ENCODE measurements at regions not wholly inside any gene's neighbourhood (a gene's known extent, or its start where the extent isn't known, plus 50 kb on each side); places are given as distances from the start of the nearest gene placed in this dataset.
"Not testable (repeated sequence)": the region's sequence is repeated elsewhere in the genome, so short reads cannot be mapped to it uniquely, and the experiment has no call there.

DNA sequence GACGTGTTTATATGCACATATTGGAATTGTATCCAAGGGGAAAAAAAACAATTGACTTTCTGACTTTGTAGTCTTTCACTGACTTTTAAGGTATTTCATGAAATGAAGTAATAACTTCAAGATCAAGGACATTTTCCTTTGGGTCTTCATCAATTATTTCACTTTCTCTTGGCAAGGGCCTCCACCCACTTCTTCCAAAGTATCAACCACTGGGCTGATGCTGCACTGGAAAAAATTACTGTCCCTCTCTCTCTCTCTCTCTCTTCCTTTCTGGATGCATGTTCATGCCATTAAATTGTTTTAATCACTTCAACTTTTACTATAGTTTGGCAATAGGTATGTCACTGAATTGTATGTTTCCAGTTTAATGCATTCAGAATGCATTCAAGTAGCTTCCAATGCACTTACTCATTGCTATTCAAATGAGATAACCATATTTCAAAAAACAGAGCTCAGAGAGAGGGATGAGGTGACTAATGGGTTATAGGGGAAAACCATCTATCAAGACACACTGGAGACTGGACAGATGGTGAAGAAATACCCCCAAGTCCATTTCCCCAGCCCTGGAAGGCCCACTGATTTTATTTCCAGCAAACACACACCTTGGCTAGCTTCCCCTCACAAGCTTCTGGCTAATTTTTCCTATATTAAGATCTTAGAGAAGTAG lies 585.3 kb downstream of the EBF1 start:
- FAIRE-seq = no peak

GRCh38 chr5:158513490-158514318 lies 586.0 kb downstream of the EBF1 start:
- FAIRE-seq = no peak

DNA sequence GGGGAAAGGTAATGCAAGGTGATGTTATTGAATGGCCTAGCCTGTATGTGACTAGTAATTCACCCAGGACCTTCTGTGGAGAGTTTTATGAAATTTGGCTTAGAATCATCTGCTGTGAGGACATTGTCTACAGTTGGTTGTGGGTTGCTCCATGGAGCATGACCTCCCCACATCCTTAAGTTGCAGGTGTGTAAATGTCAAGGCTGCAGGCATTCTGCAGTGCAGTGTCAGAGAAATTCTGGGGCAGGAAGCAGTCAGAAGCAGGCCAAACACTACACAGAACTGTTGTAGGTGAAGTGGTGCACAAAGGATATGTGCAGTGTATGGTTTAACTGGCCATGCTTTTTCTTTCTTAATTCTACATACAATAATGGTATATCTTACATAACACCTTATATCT lies 588.3 kb downstream of the EBF1 start:
- no peak for FAIRE-seq

GRCh38 chr5:158510479-158510878 lies 589.2 kb downstream of the EBF1 start:
- no peak for FAIRE-seq

- FAIRE-seq = no peak
Measured at GRCh38 chr5:158506648-158507047, 593.1 kb downstream of the EBF1 start.

- FAIRE-seq = no peak
Measured at GRCh38 chr5:158502686-158503085, 597.0 kb downstream of the EBF1 start.

DNA sequence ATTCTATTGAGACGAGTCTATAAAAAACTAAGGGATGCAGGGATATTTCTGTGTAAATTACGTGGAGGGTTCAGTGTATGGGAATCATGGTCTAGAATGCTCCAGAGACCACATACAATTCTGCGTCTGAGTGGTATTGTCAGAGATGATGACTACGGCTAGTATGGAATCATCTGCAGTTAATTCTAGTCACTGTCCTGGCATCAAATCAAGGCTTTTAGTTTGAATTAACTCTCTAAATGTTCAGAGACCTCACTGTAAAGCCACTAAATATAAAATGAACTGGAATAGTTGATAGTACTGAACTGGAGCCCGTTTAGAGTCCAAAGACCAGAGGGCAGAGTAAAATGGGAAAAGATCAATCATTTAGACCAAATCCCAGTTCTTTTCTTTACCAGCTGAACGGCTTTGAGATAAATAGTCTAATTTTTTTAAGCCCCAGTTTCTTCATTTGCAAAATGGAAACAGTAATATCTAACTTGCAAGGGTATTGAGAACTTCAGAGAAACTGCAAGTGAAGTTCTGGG lies 599.8 kb downstream of the EBF1 start:
- no peak for FAIRE-seq

DNA sequence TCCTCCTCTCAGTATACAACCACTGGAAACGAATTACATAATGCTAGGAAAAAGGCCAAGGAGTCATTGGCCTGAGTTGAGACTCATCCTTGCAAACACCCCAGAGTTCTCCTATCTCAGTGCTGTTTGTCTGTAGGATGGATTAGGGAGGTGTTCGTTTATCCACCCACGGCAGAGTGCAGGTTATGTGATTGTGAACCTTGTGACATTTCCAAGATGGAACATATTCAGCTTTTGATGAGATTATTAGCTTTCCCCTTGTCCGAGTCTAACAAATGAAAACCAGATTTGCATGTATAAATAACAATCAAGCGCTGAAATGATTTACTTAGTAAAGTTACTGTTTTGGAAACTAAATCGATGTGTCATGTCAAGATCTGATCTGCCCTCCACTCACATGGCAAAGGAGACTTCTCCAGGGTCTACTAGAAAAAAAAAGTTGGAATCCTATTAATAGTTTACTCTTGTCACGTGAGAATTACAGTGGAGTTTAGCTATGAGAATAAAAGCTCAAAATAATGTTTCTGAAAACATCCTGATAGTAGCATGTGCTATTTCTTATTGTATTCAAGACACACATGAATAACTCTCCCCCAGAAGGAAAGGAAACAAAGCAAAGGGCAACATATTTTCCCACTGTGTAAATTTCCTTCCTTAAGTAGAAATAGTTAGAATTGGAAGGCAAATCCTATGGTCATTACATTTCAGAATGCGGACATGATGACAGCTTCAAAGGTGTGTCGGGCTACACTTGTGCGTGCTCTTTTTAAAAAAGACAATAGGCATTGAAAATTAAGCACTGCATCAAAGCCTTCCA lies 600.4 kb downstream of the EBF1 start:
- no peak for FAIRE-seq

- FAIRE-seq = no peak
Measured at GRCh38 chr5:158496624-158497023, 603.1 kb downstream of the EBF1 start.

- no peak for FAIRE-seq
Measured at GRCh38 chr5:158494541-158494940, 605.2 kb downstream of the EBF1 start.

DNA sequence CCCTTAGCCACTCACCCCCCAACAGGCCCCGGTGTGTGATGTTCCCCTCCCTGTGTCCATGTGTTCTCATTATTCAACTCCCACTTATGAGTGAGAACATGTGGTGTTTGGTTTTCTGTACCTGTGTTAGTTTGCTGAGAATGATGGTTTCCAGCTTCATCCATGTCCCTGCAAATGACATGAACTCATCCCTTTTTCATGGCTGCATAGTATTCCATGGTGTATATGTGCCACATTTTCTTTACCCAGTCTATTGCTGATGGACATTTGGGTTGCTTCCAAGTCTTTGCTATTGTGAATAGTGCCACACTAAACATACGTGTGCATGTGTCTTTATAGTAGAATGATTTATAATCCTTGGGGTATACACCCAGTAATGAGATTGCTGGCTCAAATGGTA lies 605.7 kb downstream of the EBF1 start:
- FAIRE-seq = not testable (repeated sequence)

GRCh38 chr5:158492841-158493242 lies 606.9 kb downstream of the EBF1 start:
- FAIRE-seq = no peak

DNA sequence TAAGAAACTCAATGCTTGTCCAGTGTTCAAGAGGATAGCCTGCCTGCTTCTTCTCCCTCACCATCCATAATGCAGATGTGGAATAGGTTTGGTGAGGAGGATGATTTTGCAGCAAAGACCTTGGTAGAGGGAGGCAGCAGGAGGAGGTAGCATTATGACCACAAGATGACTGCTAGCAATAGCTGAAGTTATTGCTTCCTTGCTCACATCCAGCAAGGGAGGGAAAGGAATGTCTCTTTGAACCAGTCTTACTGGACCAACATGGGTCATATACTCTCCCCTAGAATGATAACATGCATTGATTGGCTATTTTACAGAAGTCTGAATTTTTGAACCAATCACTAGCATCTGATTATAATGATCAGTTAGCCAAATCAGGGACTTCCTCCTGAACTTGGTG lies 607.6 kb downstream of the EBF1 start:
- no peak for FAIRE-seq

DNA sequence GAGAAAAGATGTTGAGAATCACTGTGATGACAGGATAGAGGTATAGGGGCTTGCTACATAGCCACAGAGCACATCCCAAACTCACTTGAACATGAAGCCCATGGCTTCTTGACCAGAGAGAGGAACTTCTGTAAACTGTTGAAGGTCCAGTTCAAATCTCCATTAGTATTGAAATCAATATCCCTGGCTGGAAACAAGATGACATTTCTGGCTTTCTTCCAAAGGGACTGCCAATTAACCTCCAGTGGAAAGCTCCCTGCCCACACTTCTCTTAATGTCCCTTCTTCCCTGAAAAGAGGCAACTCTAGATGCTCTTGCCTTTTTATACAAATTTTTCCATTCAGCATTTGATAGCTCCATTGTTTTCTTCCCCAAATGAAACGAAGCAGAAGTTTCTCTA lies 612.1 kb downstream of the EBF1 start:
- no peak for FAIRE-seq

GRCh38 chr5:158487156-158487555 lies 612.6 kb downstream of the EBF1 start:
- no peak for FAIRE-seq

DNA sequence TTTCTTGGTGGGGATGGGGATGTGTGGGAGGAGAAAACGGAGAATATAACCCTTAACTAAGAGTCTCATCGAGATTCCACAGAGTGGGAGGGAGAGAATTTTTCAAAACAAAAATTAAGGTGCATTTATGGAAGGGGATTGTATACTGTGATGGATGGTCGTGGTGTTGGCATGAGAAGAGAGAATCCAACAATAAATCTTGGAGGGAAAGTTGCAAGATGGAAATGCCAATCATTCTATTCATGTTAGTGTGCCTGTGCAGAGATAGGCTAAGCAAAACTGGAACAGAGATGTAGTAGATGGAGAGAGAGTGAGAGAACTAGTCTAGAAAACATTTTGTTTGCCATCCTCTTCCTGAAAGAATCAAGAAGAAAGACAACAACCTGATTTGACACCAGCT lies 613.1 kb downstream of the EBF1 start:
- FAIRE-seq = no peak

DNA sequence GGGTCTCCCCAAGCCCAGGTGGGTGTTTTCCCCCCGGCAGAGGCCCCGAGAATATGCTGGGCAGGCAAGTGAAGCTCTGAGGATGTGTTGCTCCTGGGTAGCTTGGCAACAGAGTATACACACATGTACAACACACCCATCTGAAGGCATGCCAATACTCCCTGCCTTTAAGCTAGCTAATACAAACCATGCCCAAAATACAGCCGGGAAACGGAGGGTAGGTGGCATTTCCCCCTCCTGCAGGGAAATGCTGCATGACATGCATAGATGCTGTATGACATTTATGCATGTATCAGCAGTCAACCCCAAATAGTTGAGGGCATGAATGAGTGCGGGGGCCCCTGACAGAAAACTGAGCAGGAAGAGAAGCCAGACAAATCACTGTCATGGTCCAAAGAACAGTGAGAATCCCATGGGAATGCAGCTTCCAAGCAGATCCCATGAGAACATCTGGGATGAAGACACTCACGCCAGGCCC lies 614.1 kb downstream of the EBF1 start:
- FAIRE-seq = no peak

DNA sequence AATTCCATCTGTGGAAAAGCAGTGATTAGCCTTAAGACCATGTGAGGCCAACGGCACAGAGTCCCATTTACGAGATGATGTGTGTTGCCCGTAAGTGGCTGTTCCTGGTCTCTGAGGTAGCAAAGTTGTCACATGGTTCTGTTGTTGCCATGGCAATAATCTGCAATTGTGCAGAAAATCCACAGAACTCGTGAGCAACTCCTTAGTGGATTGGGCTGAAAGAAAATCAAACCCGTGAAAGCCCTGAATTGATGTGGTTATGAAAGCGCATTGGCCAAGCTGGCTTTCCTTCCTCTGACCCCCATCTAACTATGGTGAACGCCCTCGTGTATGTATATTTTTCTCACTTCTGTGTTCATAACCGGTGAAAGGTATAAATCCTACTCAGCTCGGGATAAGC lies 614.7 kb downstream of the EBF1 start:
- no peak for FAIRE-seq

DNA sequence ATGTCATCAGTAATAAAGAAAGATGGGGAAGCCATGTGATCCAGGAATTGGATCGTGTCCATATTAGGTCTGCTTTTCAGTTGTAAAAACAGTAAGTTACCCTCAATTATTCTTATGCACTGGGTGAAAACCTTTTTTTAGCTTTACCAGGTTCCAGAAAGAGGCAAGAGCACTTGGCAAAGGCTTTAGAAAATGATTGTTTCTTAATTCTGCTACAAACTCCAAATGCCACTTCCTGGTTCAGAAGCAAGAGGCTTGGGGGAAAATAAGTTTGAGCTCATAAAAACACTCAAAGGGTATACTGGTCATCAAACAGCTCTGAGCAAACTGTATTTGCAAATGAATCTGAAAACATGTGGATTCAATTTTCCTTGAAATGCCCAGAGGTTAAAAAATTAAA lies 615.6 kb downstream of the EBF1 start:
- FAIRE-seq = no peak

- FAIRE-seq = no peak
Measured at GRCh38 chr5:158483281-158483860, 616.3 kb downstream of the EBF1 start.

GRCh38 chr5:158482125-158482524 lies 617.6 kb downstream of the EBF1 start:
- no peak for FAIRE-seq

- FAIRE-seq = no peak
Measured at GRCh38 chr5:158478139-158478538, 619.2 kb upstream of the CLINT1 start.

DNA sequence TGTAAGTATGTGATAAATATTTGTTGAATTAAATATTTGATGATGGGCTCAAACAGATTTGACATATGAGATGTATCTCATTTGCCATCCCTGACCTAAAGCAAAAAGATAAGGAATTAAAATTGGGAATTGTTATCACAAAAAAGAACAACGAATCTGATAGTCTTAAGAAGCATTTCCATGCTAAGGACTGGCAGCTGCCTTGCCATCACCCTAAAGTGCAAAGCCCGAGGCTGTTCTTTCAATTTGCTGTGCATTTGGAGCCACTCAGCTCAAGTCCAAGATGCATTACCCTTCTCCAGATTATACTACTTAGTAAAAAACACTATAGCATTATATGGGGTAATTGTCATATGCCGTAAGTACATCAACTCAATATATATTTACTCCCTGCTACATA lies 618.3 kb upstream of the CLINT1 start:
- no peak for FAIRE-seq
